Colonic mucosa (tissue), 4 donors: ENCODE measurements at regions not wholly inside any gene's neighbourhood (a gene's known extent, or its start where the extent isn't known, plus 50 kb on each side); places are given as distances from the start of the nearest gene placed in this dataset.

Experiments
- DNase-seq: peaks from one replicate; pipeline ENCODE4 v3.0.0-alpha.2; 2020
- H3K27ac ChIP-seq: fragments of 200-600 bp; one replicate; pipeline ENCODE4 v1.8.0; 2021
- H3K27me3 ChIP-seq: fragments of 200-600 bp; one replicate; pipeline ENCODE4 v1.8.0; 2021
- H3K36me3 ChIP-seq: fragments of 200-600 bp; one replicate; pipeline ENCODE4 v1.8.0; 2021
- H3K4me1 ChIP-seq: fragments of 200-600 bp; one replicate; pipeline ENCODE4 v1.8.0; 2021; ENCODE audit warnings: mild to moderate bottlenecking
- H3K4me3 ChIP-seq: fragments of 200-600 bp; one replicate; pipeline ENCODE4 v1.8.0; 2021
- H3K9ac ChIP-seq, 2 donors: one replicate each; pipeline ENCODE4 v1.7.0; 2013; ENCODE audit warnings: control low read depth in 2 of 2, low read depth in 2 of 2, low read length in 2 of 2
- H3K9me3 ChIP-seq: fragments of 200-600 bp; one replicate; pipeline ENCODE4 v1.8.0; 2021
- intact Hi-C: fragments of 100-400 bp; cut with DNase I; formaldehyde crosslinking; loops from one replicate; pipeline ENCODE4 v1.14.1; 2022
- TF ChIP-seq, protein P1 (sequence below): fragments of 200-600 bp; IDR thresholded peaks from one replicate; pipeline ENCODE4 v1.8.0; 2022; ENCODE audit warnings: antibody characterized with exemption, mild to moderate bottlenecking
- donor health status: healthy.
- donor health status: DM: no; HTN: no; CAD: no.
- donor health status: DM: no; HTN: no; CAD: no.

DNA sequence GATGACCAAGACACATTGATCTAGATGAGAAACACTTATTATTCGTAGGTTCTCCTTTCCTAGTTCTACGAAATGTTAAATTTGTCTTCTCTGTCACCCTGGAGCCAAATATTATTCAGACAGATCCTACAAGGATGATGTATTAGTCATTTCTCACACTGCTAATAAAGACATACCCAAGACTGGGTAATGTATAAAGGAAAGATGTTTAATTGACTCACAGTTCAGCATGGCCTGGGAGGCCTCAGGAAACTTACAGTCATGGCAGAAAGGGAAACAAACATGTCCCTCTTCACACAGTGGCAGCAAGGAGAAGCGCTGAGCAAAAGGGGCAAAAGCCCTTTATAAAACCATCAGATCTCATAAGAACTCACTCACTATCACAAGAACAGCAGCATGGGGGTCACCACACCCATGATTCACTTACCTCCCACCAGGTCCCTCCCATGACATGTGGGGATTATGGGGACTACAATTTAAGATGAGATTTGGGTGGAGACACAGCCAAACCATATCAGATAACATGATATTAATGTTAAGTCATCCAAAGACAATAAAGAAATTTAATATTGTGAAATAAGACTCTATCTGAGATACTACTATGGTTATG lies 1248.8 kb upstream of the SLC10A2 start:
- H3K9ac ChIP-seq: no peak overlapping the region
- TF ChIP-seq, protein P1, sequence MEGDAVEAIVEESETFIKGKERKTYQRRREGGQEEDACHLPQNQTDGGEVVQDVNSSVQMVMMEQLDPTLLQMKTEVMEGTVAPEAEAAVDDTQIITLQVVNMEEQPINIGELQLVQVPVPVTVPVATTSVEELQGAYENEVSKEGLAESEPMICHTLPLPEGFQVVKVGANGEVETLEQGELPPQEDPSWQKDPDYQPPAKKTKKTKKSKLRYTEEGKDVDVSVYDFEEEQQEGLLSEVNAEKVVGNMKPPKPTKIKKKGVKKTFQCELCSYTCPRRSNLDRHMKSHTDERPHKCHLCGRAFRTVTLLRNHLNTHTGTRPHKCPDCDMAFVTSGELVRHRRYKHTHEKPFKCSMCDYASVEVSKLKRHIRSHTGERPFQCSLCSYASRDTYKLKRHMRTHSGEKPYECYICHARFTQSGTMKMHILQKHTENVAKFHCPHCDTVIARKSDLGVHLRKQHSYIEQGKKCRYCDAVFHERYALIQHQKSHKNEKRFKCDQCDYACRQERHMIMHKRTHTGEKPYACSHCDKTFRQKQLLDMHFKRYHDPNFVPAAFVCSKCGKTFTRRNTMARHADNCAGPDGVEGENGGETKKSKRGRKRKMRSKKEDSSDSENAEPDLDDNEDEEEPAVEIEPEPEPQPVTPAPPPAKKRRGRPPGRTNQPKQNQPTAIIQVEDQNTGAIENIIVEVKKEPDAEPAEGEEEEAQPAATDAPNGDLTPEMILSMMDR: no peak
- no peaks in the 10 kb centered on the region for H3K4me1 ChIP-seq
- no peaks in the 10 kb centered on the region for H3K9me3 ChIP-seq
- no peak for DNase-seq
- no peaks in the 10 kb centered on the region for H3K27me3 ChIP-seq
- H3K4me3 ChIP-seq: no peak overlapping the region
- H3K36me3 ChIP-seq: no peaks in the 10 kb centered on the region
- intact Hi-C loops: no loop called here
- no peak overlapping the region for H3K27ac ChIP-seq

GRCh38 chr13:104314321-104314720 lies 1248.1 kb upstream of the SLC10A2 start:
- intact Hi-C loops: no loop called here
- H3K9me3 ChIP-seq: no peaks in the 10 kb centered on the region
- TF ChIP-seq, protein P1: no peak
- H3K4me3 ChIP-seq: no peak overlapping the region
- H3K27ac ChIP-seq: no peak overlapping the region
- no peaks in the 10 kb centered on the region for H3K36me3 ChIP-seq
- no peak for DNase-seq
- H3K9ac ChIP-seq: no peak overlapping the region
- no peaks in the 10 kb centered on the region for H3K27me3 ChIP-seq
- H3K4me1 ChIP-seq: no peaks in the 10 kb centered on the region

DNA sequence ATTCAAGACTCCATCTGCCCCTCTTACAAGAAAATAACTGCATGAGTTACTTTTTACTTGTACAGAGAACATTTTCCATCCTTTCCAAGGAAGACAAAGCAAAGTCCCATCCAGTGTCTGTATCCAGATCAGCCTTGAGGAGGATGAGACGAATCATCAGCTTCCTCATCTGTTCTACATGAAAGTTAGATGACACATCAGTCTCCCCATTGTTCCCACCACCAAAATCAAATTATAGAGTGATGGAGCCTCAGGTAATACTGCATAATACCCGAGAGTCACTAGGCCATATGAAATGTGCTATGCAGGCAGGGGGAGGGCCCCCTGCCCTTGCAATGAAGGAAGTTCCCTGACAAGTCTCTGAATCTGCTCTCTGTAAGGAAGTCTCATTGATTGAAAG lies 1244.6 kb upstream of the SLC10A2 start:
- DNase-seq: no peak
- Histone ChIP-seq H3K4me3 (no peak overlapping the region), H3K27ac (no peak overlapping the region), H3K27me3 (no peaks in the 10 kb centered on the region), H3K36me3 (no peaks in the 10 kb centered on the region), H3K9me3 (no peaks in the 10 kb centered on the region), H3K4me1 (no peaks in the 10 kb centered on the region), H3K9ac (no peak overlapping the region)
- intact Hi-C loops: no loop called here
- TF ChIP-seq, protein P1: no peak

DNA sequence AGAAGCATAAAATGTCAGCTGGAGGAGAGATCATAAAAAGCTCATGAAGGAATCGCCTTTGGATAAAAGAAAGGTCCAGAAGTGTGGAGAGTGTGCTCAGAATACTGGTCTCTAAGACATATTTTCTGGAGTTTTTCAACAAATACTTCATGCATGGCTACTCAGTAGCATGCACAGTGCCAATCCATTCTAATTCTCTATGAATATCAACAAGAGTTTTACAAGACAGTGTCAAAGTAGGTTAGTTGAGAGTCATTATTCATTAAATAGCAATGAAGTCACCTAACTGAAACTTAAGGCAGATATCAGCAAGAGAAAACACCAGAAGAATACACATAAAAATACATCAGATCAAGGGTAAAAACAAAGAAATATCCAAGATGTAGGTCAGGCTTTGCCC lies 1243.2 kb upstream of the SLC10A2 start:
- H3K4me3 ChIP-seq: no peak overlapping the region
- H3K4me1 ChIP-seq: no peaks in the 10 kb centered on the region
- H3K27me3 ChIP-seq: no peaks in the 10 kb centered on the region
- no peak for DNase-seq
- no peaks in the 10 kb centered on the region for H3K36me3 ChIP-seq
- no peak overlapping the region for H3K9ac ChIP-seq
- intact Hi-C loops: no loop called here
- TF ChIP-seq, protein P1: no peak
- no peak overlapping the region for H3K27ac ChIP-seq
- no peaks in the 10 kb centered on the region for H3K9me3 ChIP-seq

DNA sequence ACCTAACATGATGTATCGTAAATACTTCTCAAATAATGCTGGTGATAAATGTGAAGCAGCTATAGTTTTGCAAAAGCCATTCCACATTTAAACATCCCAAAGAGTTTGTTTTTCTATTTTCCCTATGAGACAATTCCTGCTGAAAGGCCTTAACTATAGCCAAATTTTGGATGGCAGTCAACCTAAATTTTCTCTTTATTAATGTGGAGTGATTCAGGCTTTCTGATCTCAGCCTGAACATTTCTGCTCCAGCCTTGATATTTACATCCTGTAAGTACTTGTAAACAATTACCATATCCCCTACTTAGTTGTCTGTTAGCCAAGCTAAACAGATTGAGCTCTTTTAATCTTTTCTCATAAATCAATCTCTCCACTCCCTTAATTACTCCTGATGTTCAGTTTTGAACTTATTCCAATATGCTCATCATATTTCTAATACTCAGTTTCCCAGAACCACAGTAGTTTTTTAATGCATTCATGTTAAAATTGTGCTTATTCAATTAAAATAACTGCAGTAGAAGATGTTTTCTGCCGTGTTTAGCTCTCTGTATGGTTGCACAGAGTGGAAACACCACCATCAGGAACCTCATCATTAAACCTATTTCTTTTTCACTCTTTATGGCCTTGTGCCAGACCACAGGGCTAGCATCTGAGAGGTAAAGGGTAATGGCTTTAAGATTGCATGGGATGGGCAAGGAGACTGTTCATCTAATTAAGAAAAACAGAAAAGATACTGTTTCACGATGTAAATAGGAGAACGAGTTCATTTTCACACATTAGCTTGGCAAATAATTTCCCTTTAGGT lies 1235.2 kb upstream of the SLC10A2 start:
- Histone ChIP-seq H3K9ac (no peak overlapping the region), H3K36me3 (no peaks in the 10 kb centered on the region), H3K4me3 (no peak overlapping the region), H3K4me1 (no peaks in the 10 kb centered on the region), H3K27ac (no peak overlapping the region), H3K27me3 (no peaks in the 10 kb centered on the region), H3K9me3 (no peaks in the 10 kb centered on the region)
- intact Hi-C loops: no loop called here
- TF ChIP-seq, protein P1: no peak
- no peak for DNase-seq
